NB4 (cell line): ENCODE measurements at regions not wholly inside any gene's neighbourhood (a gene's known extent, or its start where the extent isn't known, plus 50 kb on each side); places are given as distances from the start of the nearest gene placed in this dataset.

Experiments used
- DNase-seq: peaks from one replicate; pipeline ENCODE4 v3.0.0; 2010; ENCODE audit warnings: low read depth
- H3K4me3 ChIP-seq: one replicate; pipeline ENCODE4 v1.5.1; 2011; ENCODE audit warnings: mild to moderate bottlenecking, low read depth, low read length, moderate library complexity
- MYC ChIP-seq: IDR thresholded peaks from 2 replicates; pipeline ENCODE4 v1.6.1; 2011; ENCODE audit warnings: low read depth, low read length
- POLR2A ChIP-seq: IDR thresholded peaks from 2 replicates; pipeline ENCODE4 v1.6.1; 2011; ENCODE audit warnings: mild to moderate bottlenecking; ENCODE audit not compliant: insufficient read length; ENCODE audit errors: extremely low read depth
- TF ChIP-seq, protein P1 (sequence below): IDR thresholded peaks from 2 replicates; pipeline ENCODE4 v1.6.1; 2011; ENCODE audit warnings: low read depth, low read length
- TF ChIP-seq, protein P2 (sequence below): IDR thresholded peaks from one replicate; pipeline ENCODE4 v1.5.1; 2012; ENCODE audit warnings: low read depth, low read length

DNA sequence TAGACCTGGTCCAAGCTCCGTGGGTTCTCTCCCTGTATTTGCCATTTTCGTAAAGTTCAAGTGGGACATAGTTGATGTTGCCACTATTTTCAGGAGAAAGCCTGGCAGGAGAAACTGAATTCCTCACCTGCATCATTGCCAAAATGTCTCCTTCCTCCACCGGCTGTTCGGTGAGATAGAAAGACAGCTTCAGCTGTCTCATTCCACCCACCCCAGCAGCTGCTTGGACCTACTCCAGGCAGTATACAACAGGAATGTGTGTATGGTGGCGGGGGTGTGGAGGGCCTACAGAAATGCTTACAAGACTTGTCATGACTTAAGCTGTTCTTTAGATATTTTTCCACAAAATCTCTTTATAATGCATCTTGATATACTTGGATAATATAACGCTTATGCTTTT, 132.7 kb upstream of the RAP2B start:
- no peak for TF ChIP-seq POLR2A
- TF ChIP-seq MYC: no peak
- TF ChIP-seq, protein P1, sequence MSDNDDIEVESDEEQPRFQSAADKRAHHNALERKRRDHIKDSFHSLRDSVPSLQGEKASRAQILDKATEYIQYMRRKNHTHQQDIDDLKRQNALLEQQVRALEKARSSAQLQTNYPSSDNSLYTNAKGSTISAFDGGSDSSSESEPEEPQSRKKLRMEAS: no peak
- TF ChIP-seq, protein P2, sequence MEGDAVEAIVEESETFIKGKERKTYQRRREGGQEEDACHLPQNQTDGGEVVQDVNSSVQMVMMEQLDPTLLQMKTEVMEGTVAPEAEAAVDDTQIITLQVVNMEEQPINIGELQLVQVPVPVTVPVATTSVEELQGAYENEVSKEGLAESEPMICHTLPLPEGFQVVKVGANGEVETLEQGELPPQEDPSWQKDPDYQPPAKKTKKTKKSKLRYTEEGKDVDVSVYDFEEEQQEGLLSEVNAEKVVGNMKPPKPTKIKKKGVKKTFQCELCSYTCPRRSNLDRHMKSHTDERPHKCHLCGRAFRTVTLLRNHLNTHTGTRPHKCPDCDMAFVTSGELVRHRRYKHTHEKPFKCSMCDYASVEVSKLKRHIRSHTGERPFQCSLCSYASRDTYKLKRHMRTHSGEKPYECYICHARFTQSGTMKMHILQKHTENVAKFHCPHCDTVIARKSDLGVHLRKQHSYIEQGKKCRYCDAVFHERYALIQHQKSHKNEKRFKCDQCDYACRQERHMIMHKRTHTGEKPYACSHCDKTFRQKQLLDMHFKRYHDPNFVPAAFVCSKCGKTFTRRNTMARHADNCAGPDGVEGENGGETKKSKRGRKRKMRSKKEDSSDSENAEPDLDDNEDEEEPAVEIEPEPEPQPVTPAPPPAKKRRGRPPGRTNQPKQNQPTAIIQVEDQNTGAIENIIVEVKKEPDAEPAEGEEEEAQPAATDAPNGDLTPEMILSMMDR: no peak
- no peak for DNase-seq

DNA sequence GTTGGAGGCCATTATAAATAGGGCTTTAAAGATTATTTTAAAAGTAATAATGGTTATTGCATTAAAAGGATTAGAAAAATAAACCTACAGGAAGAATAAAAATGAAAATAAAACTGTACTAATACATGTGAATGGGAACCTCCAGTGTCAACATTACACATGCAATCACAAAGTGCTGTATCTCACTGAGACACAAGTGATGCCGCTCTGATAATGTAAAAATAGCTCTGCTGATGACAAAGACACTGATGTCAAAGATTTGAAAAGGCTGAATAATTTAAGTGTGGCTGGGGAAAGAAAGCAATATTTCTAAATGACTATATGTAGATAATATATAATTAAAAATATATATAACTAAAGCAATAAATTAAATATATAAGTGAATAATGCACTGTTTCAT, 129.1 kb upstream of the RAP2B start:
- TF ChIP-seq, protein P2: no peak
- TF ChIP-seq, protein P1: no peak
- no peak for TF ChIP-seq POLR2A
- no peak overlapping the region for H3K4me3 ChIP-seq
- no peak for DNase-seq

More for the DNA sequence above, 132.7 kb upstream of the RAP2B start:
- no peak overlapping the region for H3K4me3 ChIP-seq

DNA sequence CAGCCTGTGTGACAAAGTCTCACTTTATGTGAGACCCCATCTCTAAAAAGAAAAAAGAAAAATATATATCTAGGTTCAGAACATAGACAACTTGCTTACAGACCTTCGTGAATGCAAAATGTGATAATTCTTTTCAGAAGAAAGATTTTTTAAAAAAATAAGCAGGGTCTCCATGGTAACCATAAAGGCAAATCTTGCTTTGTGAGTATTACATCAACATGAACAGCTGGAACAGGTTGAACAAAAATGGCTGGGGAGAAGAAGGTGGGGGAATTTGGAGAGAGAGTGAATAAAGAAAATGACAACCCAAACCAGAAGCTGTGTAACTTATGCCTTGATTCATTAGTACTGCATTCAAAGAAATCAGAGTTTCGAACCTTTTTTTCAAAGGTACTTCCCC, 125.2 kb upstream of the RAP2B start:
- H3K4me3 ChIP-seq: no peak overlapping the region
- TF ChIP-seq MYC: no peak
- TF ChIP-seq, protein P1: no peak
- TF ChIP-seq, protein P2: no peak
- TF ChIP-seq POLR2A: no peak
- DNase-seq: no peak

DNA sequence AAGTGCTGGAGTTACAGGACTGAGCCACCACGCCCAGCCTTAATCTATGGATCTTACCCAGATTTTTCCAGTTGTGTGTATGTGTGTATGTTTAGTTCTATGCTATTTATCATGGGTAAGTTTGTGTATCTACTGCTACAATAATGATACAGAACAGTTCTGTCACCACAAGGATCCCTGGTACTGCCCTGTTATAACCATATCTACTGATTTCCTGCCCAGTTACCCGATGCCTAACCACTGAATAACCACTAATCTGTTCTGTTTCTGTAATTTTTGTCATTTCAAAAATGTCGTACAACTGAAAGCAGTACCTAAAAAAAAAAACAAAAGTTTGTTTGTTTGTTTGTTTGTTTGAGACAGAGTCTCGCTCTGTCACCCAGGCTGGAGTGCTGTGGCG, 123.7 kb upstream of the RAP2B start:
- no peak overlapping the region for H3K4me3 ChIP-seq
- DNase-seq: no peak
- TF ChIP-seq POLR2A: no peak
- TF ChIP-seq, protein P2: no peak
- no peak for TF ChIP-seq MYC
- TF ChIP-seq, protein P1: no peak

DNA sequence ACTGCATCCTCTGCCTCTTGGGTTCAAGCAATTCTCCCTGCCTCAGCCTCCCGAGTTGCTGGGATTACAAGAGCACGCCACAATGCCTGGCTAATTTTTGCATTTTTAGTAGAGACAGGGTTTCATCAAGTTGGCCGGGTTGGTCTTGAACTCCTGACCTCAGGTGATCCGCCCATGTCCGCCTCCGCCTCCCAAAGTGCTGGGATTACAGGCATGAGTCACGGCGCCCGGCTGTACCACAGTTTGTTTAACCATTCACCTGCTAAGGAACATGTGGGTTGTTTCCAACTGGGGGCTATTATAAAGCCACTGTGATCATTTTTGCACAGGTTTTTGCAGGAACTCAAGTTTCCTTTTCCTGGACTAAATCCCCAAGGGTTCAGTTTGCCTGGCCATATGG, 123.2 kb upstream of the RAP2B start:
- DNase-seq: no peak
- H3K4me3 ChIP-seq: no peak overlapping the region
- TF ChIP-seq, protein P1: no peak
- TF ChIP-seq, protein P2: no peak
- TF ChIP-seq MYC (no peak), POLR2A (no peak)

DNA sequence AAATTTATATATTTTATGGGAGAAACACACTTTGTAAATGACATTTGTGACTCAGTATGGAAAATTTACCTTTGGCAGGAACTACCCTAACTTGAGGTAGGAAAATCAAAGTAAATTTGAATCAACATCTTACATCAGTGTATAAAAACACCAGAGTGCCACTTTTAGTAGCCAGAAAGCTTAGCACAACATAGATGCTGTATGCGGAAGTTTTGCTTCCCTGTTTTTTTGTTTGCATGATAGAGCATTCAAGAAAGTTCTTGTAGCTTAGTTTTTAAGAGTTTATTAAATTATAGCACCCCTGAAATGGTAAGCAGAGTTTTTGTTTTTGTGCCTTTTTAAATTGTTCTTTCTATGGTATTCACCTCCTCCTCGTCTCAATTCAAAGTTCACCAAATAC, 120.8 kb upstream of the RAP2B start:
- DNase-seq: no peak
- no peak overlapping the region for H3K4me3 ChIP-seq
- TF ChIP-seq, protein P2: no peak
